GM10248 (cell line): ENCODE measurements at regions not wholly inside any gene's neighbourhood (a gene's known extent, or its start where the extent isn't known, plus 50 kb on each side); places are given as distances from the start of the nearest gene placed in this dataset.
A peak's percentile ranks its signal among the peaks of the same experiment; 100 is the strongest.

Source experiments
- CTCF ChIA-PET: fragments of 300-600 bp; sonication (Branson Sonifier 250); formaldehyde crosslinking; extraction: SDS; loops from one replicate; lab custom pipeline; 2021; ENCODE audit warnings: antibody characterized with exemption; lab: Yijun Ruan, JAX
- POLR2A ChIA-PET: fragments of 350-650 bp; sonication (Branson Sonifier 250); formaldehyde crosslinking; extraction: SDS; loops from one replicate; lab custom pipeline; 2020; ENCODE audit warnings: antibody characterized with exemption; lab: Yijun Ruan, JAX
- DNase-seq: peaks from one replicate; pipeline ENCODE4 v3.0.0; 2012; ENCODE audit errors: extremely low spot score
- TF ChIP-seq, protein P1 (sequence below): IDR thresholded peaks from 2 replicates; pipeline ENCODE4 v1.5.1; 2012; ENCODE audit warnings: mild to moderate bottlenecking, low read depth; ENCODE audit errors: extremely low read depth, missing control alignments, control extremely low read depth

DNA sequence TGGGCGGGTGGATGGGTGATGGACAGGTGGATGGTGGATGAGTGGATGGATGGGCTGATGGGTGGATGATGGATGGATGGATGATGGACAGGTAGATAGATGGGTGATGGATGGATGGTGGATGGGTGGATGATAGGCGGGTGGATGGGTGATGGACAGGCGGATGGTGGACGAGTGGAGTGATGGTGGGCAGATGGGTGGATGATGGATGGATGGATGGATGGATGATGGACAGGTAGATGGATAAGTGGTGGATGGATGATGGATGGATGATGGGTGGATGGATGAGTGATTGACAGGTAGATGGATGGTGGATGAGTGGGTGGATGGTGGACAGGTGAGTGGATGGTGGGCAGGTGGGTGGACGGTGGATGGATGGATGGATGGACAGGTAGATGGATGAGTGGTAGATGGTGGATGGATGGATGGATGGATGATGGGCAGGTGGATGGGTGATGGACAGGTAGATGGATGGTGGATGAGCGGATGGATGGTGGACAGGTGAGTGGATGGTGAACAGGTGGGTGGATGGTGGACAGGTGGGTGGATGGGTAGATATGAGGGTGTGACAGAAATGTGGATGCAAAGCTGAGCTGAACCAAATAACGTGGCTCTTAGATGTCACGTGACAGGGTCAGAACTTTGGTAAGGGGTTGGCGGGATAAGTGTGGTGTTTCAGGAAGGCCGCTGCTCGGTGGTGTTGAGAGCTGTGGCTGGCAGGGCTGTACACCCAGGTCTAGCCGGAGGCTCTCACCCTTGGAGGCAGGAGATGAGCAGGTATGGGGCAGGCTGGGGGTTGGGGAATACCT, 234.3 kb upstream of the CIBAR2 start:
- CTCF ChIA-PET: interaction anchor here (1.2 to 2.2 kb wide), 5 partner anchors 10 to 93 kb away, joined by 3 to 8 read pairs (median 3); no protein-coding TSS in a partner anchor
- TF ChIP-seq, protein P1, sequence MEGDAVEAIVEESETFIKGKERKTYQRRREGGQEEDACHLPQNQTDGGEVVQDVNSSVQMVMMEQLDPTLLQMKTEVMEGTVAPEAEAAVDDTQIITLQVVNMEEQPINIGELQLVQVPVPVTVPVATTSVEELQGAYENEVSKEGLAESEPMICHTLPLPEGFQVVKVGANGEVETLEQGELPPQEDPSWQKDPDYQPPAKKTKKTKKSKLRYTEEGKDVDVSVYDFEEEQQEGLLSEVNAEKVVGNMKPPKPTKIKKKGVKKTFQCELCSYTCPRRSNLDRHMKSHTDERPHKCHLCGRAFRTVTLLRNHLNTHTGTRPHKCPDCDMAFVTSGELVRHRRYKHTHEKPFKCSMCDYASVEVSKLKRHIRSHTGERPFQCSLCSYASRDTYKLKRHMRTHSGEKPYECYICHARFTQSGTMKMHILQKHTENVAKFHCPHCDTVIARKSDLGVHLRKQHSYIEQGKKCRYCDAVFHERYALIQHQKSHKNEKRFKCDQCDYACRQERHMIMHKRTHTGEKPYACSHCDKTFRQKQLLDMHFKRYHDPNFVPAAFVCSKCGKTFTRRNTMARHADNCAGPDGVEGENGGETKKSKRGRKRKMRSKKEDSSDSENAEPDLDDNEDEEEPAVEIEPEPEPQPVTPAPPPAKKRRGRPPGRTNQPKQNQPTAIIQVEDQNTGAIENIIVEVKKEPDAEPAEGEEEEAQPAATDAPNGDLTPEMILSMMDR: no peak
- POLR2A ChIA-PET: no interaction called here
- DNase-seq: no peak

DNA sequence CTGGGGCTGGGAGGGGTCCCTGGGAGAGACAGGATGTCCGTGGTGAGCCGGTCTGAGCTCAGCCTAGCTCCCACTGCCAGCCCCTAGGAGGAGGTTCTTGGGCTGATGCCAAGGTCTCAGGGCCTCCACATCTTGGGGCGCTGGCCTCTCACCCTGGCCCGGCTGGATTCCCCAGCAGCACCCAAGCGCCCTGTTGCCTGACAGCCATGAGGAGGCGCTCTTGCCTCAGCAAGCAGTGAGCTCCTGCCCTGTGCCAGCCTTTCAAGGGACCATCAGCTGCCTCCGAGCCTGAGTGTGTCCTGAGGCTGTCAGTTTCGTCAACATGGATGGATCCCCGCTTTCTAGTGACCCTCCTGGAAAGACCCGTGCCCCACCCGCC, 234.9 kb upstream of the CIBAR2 start:
- TF ChIP-seq, protein P1: peak; percentile 42
- ChIA-PET CTCF (interaction anchor here (0.7 to 2.2 kb wide), 10 partner anchors 10 to 302 kb away, joined by 3 to 8 read pairs (median 3); no protein-coding TSS in a partner anchor), POLR2A (interaction anchor here (0.6 kb wide), 1 partner anchor 444 kb away, joined by 3 read pairs; no protein-coding TSS in a partner anchor)
- DNase-seq: no peak

DNA sequence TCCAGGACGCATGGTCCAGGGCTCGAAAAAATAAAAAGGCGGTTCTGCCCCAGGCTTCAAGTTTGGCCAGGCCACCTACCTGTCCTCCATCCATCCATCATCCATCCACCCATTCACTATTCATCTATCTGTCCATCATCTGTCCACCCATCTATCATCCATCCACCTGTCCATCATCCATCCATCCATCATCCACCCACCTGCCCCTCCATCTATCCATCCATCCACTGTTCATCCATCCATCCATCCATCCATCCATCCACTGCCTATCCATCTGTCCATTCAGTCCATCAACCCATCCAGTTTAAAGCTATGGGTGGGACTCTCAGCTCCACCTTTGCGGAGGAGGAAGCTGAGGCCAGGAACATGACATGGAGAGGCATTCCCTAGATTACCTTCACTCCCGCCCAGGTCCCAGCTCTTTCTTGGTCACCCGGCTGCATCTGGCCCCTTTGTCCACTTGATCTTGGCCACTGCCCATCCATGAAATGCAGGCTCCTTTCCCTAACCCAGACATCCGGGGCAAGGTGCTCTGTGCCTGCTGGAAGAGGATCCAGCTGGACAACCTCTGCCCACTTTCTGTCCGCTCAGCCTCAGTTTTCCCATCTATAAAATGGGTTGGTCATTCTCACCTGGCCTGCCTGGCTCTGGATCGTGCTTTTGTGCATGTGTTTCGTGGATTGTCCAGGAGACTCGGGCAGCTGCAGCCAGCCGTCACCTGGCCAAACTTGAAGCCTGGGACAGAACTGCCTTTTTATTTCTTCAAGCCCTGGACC, 236.0 kb upstream of the CIBAR2 start:
- ChIA-PET CTCF (interaction anchor here (1.0 to 2.2 kb wide), 8 partner anchors 10 to 301 kb away, joined by 3 to 8 read pairs (median 3); no protein-coding TSS in a partner anchor), POLR2A (no interaction called here)
- DNase-seq: no peak
- TF ChIP-seq, protein P1: no peak

DNA sequence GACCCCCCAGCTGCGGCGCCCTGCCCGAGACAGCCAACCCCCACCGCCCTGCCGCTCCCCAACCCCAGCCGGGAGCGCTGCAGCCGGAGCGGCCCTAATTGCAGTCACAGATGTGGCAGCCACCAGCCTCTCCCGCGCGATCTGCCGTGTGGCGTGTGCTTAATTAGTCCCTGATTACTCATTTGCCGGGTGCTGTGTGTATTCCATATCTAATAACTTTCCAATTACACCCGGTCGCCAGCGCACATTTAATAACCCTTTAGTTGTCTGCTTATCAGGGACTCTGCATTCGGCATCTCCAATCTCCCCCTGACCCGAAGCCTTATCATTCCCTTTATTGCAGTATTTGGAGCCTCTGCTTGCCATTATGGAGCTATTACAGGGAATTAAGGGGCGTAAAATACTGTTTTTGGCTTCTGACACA, 236.7 kb upstream of the CIBAR2 start:
- ChIA-PET POLR2A (no interaction called here), CTCF (interaction anchor here (1.0 to 2.2 kb wide), 4 partner anchors 14 to 79 kb away, joined by 3 to 8 read pairs (median 4); no protein-coding TSS in a partner anchor)
- TF ChIP-seq, protein P1: no peak
- DNase-seq: no peak

DNA sequence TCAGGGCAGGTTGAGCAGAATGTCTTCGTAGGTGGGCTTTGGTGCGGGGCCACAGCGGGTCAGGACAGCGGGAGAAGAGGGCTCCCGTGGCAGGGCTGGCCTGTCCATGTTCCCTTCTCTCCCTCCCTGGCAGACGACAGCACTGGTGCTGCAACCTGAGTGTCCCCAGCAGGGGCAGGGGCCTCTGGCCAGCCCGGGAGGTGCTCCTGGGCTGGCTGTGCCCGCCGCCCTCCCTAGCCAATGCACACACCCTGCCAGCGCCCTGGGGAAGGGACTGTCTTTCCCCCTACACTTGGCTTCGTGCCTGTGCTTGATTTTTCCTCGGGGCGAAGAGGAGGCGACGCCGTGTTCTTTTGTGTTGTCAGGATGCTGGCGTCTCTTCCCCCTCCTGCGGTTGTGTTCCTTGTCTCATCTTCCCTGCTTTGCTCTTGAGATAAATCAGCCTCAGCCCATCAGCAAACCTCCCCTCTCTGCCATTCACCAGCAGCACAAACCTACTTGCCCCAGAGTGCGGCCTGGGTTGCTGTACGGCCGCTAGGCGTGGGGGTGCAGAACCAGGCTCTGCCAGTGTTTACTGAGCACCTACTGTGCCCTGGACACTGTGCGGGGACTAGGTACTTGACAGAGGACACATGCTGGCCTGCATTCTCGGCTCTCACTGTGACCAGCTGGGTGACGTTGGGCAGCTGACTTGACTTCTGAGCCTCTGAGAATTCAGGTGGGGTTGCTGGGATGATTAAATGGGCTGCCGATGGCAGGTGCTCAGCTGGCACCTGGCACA, 237.3 kb upstream of the CIBAR2 start:
- ChIA-PET CTCF (interaction anchor here (1.0 to 1.3 kb wide), 2 partner anchors 11 to 20 kb away, joined by 3 read pairs; no protein-coding TSS in a partner anchor), POLR2A (interaction anchor here (0.6 kb wide), 1 partner anchor 28 kb away, joined by 3 read pairs; no protein-coding TSS in a partner anchor)
- no peak for DNase-seq
- TF ChIP-seq, protein P1: no peak
